T47D (cell line): ENCODE measurements at regions not wholly inside any gene's neighbourhood (a gene's known extent, or its start where the extent isn't known, plus 50 kb on each side); places are given as distances from the start of the nearest gene placed in this dataset.
"Not testable (repeated sequence)": the region's sequence is repeated elsewhere in the genome, so short reads cannot be mapped to it uniquely, and the experiment has no call there.

Experiments used
- DNase-seq, 2 experiments: peaks; one replicate each; pipeline versions ENCODE4 v3.0.0 to v3.0.0-alpha.2; 2011 to 2012; ENCODE audit warnings: low read depth in 1 of 2, low spot score in 1 of 2
- JUND ChIP-seq: IDR thresholded peaks from 2 replicates; pipeline ENCODE4 v1.6.1; 2012; ENCODE audit warnings: low read depth
- in situ Hi-C: cut with HindIII; loops from 2 replicates; pipeline ENCODE4 v1.10.0; 2016; ENCODE audit warnings: low sequenced_read_pairs, low pct_unique_long_range_greater_than_20kb

GRCh38 chr11:13141731-13142709 is 132.9 kb downstream of the RASSF10 start:
- in situ Hi-C loops: no loop called here
- DNase-seq: no peak
- TF ChIP-seq JUND: no peak

- TF ChIP-seq JUND: no peak
- DNase-seq: peak in 1 of 2 experiments; percentile 21
- in situ Hi-C loops: no loop called here
Observed at GRCh38 chr11:13143486-13144297, 133.9 kb upstream of the BMAL1 start.

- TF ChIP-seq JUND: no peak
- in situ Hi-C loops: no loop called here
- no peak for DNase-seq
Observed at GRCh38 chr11:13145461-13145860, 132.1 kb upstream of the BMAL1 start.

GRCh38 chr11:13149991-13150390 is 127.6 kb upstream of the BMAL1 start:
- in situ Hi-C loops: no loop called here
- no peak for TF ChIP-seq JUND

GRCh38 chr11:13150487-13150886 is 127.1 kb upstream of the BMAL1 start:
- TF ChIP-seq JUND: no peak
- in situ Hi-C loops: no loop called here
- no peak for DNase-seq

More at GRCh38 chr11:13149991-13150390, 127.6 kb upstream of the BMAL1 start:
- peak in 1 of 2 experiments; percentile 7 for DNase-seq

GRCh38 chr11:13152264-13152663 is 125.3 kb upstream of the BMAL1 start:
- TF ChIP-seq JUND: no peak
- in situ Hi-C loops: no loop called here
- no peak for DNase-seq

GRCh38 chr11:13152736-13153541 is 124.7 kb upstream of the BMAL1 start:
- TF ChIP-seq JUND: no peak
- in situ Hi-C loops: no loop called here
- peak in 1 of 2 experiments; percentile 16 for DNase-seq

- DNase-seq, in situ Hi-C loops: not testable (repeated sequence)
Observed at GRCh38 chr11:13154374-13154773, 123.2 kb upstream of the BMAL1 start.

GRCh38 chr11:13160346-13160745 is 117.2 kb upstream of the BMAL1 start:
- in situ Hi-C loops: no loop called here
- no peak for DNase-seq
- no peak for TF ChIP-seq JUND

GRCh38 chr11:13160806-13161205 is 116.8 kb upstream of the BMAL1 start:
- no peak for DNase-seq
- in situ Hi-C loops: no loop called here
- no peak for TF ChIP-seq JUND

GRCh38 chr11:13163158-13163557 is 114.4 kb upstream of the BMAL1 start:
- no peak for TF ChIP-seq JUND
- DNase-seq: no peak
- in situ Hi-C loops: no loop called here

- no peak for TF ChIP-seq JUND
- in situ Hi-C loops: no loop called here
- no peak for DNase-seq
Observed at GRCh38 chr11:13166036-13166435, 111.6 kb upstream of the BMAL1 start.
